ENCODE measurements at regions not wholly inside any gene's neighbourhood (a gene's known extent, or its start where the extent isn't known, plus 50 kb on each side); places are given as distances from the start of the nearest gene placed in this dataset.
A peak's percentile ranks its signal among the peaks of the same experiment; 100 is the strongest.

DNA sequence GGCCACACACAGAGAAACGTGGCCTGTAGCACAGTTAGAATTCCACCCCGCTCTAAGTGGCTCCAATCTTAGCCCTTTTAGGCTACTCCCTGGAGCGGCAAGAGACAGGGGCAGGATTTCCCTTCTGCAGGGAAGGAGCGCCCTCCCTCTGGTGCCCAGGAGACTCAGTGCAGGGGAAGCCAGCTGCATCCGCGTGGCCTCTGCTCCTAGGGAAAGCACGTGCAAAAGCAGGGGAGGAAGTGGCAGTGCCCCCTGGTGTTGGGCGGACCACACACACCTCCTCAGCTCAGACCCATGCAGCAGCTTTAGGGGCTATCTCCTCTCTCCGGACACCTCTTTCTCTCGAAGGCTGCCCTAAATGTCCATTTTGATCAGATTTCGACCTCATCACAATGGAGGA lies 50.0 kb downstream of the SPRING1 start:
- H3K4me1 ChIP-seq (ENCODE audit: insufficient read depth, low read length) = no peaks in the 10 kb centered on the region

DNA sequence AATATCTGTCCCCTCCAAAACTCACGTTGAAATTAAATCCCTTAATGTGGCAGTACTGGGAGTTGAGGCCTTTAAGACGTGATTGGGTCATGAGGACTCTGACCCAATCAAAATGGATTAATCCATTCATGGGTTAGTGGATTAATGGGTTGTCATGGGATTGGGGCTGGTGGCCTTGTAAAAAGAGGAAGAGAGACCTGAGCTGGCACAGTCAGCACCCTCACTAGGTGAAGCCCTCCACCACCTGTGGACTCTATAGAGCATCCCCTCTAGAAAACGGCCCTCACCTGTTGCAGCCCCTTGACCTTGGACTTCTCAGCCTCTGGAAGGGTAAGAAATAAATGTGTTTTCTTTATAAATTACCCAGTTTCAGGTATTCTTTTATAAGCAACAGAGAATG lies 53.0 kb downstream of the SPRING1 start:
- no peaks in the 10 kb centered on the region for H3K4me1 Mint-ChIP-seq
- Histone ChIP-seq H3K27ac (ENCODE audit: low read depth, low read length) (no peak overlapping the region), H3K36me3 (ENCODE audit: insufficient read depth, low read length) (no peaks in the 10 kb centered on the region), H3K9me3 (ENCODE audit: low read length) (no peaks in the 10 kb centered on the region), H3K27me3 (ENCODE audit: insufficient read depth, low read length, poor library complexity, severe bottlenecking) (no peaks in the 10 kb centered on the region), H3K4me3 (ENCODE audit: low read length) (no peak overlapping the region), H3K4me1 (ENCODE audit: insufficient read depth, low read length) (no peaks in the 10 kb centered on the region)
- peaks cover 0 to 8% of the 10 kb centered on the region in 2 donors for H3K27me3 Mint-ChIP-seq
- no peaks in the 10 kb centered on the region for H3K9me3 Mint-ChIP-seq
- no peak overlapping the region for H3K27ac Mint-ChIP-seq
- ChIA-PET POLR2A (no interaction called here), CTCF (no interaction called here)
- no peak overlapping the region for H3K4me3 Mint-ChIP-seq
- no peak for DNase-seq
- no peaks in the 10 kb centered on the region for H3K36me3 Mint-ChIP-seq

More for the DNA sequence above, 50.0 kb downstream of the SPRING1 start:
- H3K27me3 Mint-ChIP-seq = peaks cover 12 to 13% of the 10 kb centered on the region in 2 donors
- Histone ChIP-seq H3K27me3 (ENCODE audit: insufficient read depth, low read length, poor library complexity, severe bottlenecking) (no peaks in the 10 kb centered on the region), H3K27ac (ENCODE audit: low read depth, low read length) (no peak overlapping the region), H3K36me3 (ENCODE audit: insufficient read depth, low read length) (no peaks in the 10 kb centered on the region), H3K9me3 (ENCODE audit: low read length) (no peaks in the 10 kb centered on the region), H3K4me3 (ENCODE audit: low read length) (no peak overlapping the region)
- no peak overlapping the region for H3K27ac Mint-ChIP-seq
- H3K4me1 Mint-ChIP-seq = peaks cover 0 to 1% (median 0%) of the 10 kb centered on the region in 3 donors
- no peaks in the 10 kb centered on the region for H3K36me3 Mint-ChIP-seq
- no peaks in the 10 kb centered on the region for H3K9me3 Mint-ChIP-seq
- ChIA-PET CTCF (interaction anchor here (0.7 to 1.3 kb wide), 3 partner anchors 14 to 484 kb away, joined by 3 to 4 read pairs (median 4); no protein-coding TSS in a partner anchor), POLR2A (no interaction called here)
- no peak overlapping the region for H3K4me3 Mint-ChIP-seq
- no peak for DNase-seq

DNA sequence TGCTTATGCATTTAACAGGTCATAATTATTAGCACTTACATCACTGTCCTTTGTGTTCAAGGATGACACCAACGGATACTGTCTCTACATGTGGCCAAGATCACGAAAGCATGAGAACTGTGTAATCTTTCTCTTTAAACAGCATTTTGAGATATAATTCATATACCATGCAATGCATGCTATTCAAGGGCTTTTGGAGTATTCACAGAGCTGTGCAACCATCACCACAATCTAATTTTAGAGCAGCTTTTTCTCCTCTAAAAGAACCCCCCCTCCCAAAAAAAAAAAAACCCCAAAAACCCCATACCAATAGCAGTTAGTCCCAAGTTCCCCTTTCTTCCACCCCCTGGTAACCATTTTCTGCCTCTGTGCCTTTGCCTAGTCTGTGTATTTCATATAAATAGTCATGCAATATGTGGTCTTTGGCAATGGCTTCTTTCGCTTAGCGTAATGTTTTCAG lies 60.6 kb downstream of the SPRING1 start:
- Histone ChIP-seq H3K9me3 (ENCODE audit: low read length) (no peaks in the 10 kb centered on the region), H3K27ac (ENCODE audit: low read depth, low read length) (no peak overlapping the region), H3K36me3 (ENCODE audit: insufficient read depth, low read length) (no peaks in the 10 kb centered on the region), H3K27me3 (ENCODE audit: insufficient read depth, low read length, poor library complexity, severe bottlenecking) (no peaks in the 10 kb centered on the region), H3K4me3 (ENCODE audit: low read length) (no peak overlapping the region), H3K4me1 (ENCODE audit: insufficient read depth, low read length) (peaks cover 20% of the 10 kb centered on the region)
- Mint-ChIP-seq H3K36me3 (no peaks in the 10 kb centered on the region), H3K27me3 (peaks cover 0 to 6% of the 10 kb centered on the region in 2 donors), H3K4me3 (no peak overlapping the region), H3K4me1 (peaks cover 16 to 35% (median 30%) of the 10 kb centered on the region in 3 donors), H3K9me3 (no peaks in the 10 kb centered on the region), H3K27ac (no peak overlapping the region)
- ChIA-PET POLR2A (no interaction called here), CTCF (no interaction called here)
- no peak for DNase-seq

DNA sequence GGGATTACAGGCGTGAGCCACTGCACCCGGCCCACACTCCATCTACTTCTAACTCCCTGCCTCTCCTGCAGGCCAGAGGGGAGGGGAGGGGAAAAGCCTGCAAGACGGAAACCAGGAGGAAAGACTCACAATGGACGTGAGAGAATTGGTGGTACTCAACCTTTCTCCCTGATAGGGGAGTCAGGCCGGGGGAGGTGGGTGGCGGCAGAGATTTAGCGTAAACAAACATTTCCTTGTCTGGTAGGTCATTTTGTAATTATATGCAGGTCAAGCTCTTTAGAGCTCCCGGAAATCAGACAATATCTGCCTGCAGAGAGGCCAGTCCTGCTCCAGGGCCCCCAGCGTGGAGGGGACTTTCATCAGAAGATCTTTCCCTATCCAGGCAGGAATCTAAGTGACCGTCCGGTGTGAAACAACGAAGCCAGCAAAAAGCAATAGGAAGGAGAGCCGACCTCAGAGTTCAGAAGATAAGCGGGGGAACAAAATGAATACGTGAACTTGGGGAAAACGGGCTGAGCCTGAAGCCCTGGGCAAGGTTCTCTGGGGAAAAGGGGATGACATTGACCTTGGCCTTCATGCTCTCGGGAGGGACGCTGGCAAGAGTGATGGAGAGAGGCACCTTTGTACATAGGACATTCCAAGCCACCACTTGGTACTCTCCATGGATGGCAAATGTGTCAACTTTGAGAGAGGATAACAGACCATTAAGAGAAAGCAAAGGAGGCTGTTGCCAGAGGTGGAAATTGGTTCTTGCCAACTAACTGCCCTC lies 62.3 kb downstream of the SPRING1 start:
- ChIA-PET CTCF (interaction anchor here (1.1 kb wide), 1 partner anchor 33 kb away, joined by 3 read pairs; no protein-coding TSS in a partner anchor), POLR2A (no interaction called here)
- Mint-ChIP-seq H3K4me3 (no peak overlapping the region), H3K9me3 (no peaks in the 10 kb centered on the region), H3K36me3 (no peaks in the 10 kb centered on the region), H3K27ac (peak overlapping the region in 1 of 8 donors; percentile 90), H3K27me3 (peaks cover 0 to 9% of the 10 kb centered on the region in 2 donors), H3K4me1 (peaks cover 18 to 40% (median 35%) of the 10 kb centered on the region in 3 donors)
- Histone ChIP-seq H3K27ac (ENCODE audit: low read depth, low read length) (no peak overlapping the region), H3K9me3 (ENCODE audit: low read length) (no peaks in the 10 kb centered on the region), H3K36me3 (ENCODE audit: insufficient read depth, low read length) (no peaks in the 10 kb centered on the region), H3K4me3 (ENCODE audit: low read length) (no peak overlapping the region), H3K27me3 (ENCODE audit: insufficient read depth, low read length, poor library complexity, severe bottlenecking) (no peaks in the 10 kb centered on the region), H3K4me1 (ENCODE audit: insufficient read depth, low read length) (peaks cover 26% of the 10 kb centered on the region)
- no peak for DNase-seq

DNA sequence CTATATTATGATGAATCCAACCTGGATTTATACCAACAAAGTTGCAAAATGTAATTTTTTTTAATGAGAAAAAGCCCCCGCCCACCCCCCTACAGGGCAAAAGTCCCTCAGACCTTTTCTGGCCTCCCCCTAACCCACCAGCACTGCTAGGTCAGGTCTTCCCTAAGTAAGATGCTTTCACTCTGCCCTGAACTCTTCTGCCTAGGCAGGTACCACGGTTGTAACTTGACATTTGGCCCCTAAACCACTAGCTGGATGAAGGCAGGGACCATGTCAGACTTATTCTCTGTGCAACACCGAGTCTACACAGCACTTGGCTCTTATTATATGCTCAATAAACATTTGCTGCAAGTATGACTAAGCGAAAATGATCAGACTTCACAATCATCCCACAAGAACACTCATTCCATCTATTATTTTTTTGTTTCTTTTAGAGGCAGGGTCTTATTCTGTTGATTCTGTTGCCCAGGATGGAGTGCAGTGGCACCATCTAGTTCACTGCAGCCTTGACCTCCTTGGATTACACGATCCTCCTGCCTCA lies 63.2 kb downstream of the SPRING1 start:
- Histone ChIP-seq H3K27ac (ENCODE audit: low read depth, low read length) (no peak overlapping the region), H3K27me3 (ENCODE audit: insufficient read depth, low read length, poor library complexity, severe bottlenecking) (no peaks in the 10 kb centered on the region), H3K4me1 (ENCODE audit: insufficient read depth, low read length) (peaks cover 26% of the 10 kb centered on the region), H3K4me3 (ENCODE audit: low read length) (no peak overlapping the region), H3K36me3 (ENCODE audit: insufficient read depth, low read length) (no peaks in the 10 kb centered on the region), H3K9me3 (ENCODE audit: low read length) (no peaks in the 10 kb centered on the region)
- H3K9me3 Mint-ChIP-seq = no peaks in the 10 kb centered on the region
- H3K4me3 Mint-ChIP-seq = peak overlapping the region in 1 of 7 donors; percentile 67
- ChIA-PET POLR2A (no interaction called here), CTCF (interaction anchor here (1.1 kb wide), 1 partner anchor 34 kb away, joined by 3 read pairs; no protein-coding TSS in a partner anchor)
- peaks cover 0 to 7% of the 10 kb centered on the region in 2 donors for H3K27me3 Mint-ChIP-seq
- H3K4me1 Mint-ChIP-seq = peaks cover 18 to 40% (median 35%) of the 10 kb centered on the region in 3 donors
- DNase-seq = no peak
- H3K27ac Mint-ChIP-seq = peak overlapping the region in 1 of 8 donors; percentile 90
- no peaks in the 10 kb centered on the region for H3K36me3 Mint-ChIP-seq

DNA sequence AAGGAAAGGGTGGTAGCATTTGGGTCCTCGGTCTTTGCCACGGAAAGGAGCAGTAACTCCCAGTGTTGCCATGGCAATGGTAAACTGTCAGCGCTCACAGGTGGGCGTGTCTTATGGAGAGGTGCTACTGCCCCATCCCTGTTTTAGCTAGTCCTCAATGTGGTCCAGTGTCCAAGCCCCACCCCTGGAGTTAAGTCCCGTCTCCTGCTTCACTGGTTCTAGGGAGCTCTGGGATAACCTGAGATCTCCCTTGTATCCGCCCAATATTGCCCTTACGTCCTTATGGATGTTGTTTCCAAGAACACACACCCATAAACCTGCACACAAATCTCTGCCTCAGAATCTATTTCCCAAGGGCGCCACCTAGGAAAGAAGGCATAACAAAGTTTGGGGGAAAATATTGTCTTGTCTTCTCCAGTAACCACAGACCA lies 64.2 kb downstream of the SPRING1 start:
- Histone ChIP-seq H3K4me1 (ENCODE audit: insufficient read depth, low read length) (peaks cover 26% of the 10 kb centered on the region), H3K4me3 (ENCODE audit: low read length) (no peak overlapping the region), H3K9me3 (ENCODE audit: low read length) (no peaks in the 10 kb centered on the region), H3K36me3 (ENCODE audit: insufficient read depth, low read length) (no peaks in the 10 kb centered on the region), H3K27ac (ENCODE audit: low read depth, low read length) (no peak overlapping the region), H3K27me3 (ENCODE audit: insufficient read depth, low read length, poor library complexity, severe bottlenecking) (no peaks in the 10 kb centered on the region)
- peak overlapping the region in 4 of 8 donors; percentile 44 to 83 (median 62) for H3K27ac Mint-ChIP-seq
- H3K9me3 Mint-ChIP-seq = no peaks in the 10 kb centered on the region
- H3K36me3 Mint-ChIP-seq = no peaks in the 10 kb centered on the region
- ChIA-PET CTCF (interaction anchor here (0.7 to 1.4 kb wide), 3 partner anchors 14 to 691 kb away, joined by 3 to 4 read pairs (median 4); partner anchors contain the start of gene MAP1LC3B2), POLR2A (no interaction called here)
- peak overlapping the region in 4 of 7 donors; percentile 3 to 84 (median 77) for H3K4me3 Mint-ChIP-seq
- no peak for DNase-seq
- peaks cover 0 to 5% of the 10 kb centered on the region in 2 donors for H3K27me3 Mint-ChIP-seq
- peaks cover 18 to 40% (median 35%) of the 10 kb centered on the region in 3 donors for H3K4me1 Mint-ChIP-seq

DNA sequence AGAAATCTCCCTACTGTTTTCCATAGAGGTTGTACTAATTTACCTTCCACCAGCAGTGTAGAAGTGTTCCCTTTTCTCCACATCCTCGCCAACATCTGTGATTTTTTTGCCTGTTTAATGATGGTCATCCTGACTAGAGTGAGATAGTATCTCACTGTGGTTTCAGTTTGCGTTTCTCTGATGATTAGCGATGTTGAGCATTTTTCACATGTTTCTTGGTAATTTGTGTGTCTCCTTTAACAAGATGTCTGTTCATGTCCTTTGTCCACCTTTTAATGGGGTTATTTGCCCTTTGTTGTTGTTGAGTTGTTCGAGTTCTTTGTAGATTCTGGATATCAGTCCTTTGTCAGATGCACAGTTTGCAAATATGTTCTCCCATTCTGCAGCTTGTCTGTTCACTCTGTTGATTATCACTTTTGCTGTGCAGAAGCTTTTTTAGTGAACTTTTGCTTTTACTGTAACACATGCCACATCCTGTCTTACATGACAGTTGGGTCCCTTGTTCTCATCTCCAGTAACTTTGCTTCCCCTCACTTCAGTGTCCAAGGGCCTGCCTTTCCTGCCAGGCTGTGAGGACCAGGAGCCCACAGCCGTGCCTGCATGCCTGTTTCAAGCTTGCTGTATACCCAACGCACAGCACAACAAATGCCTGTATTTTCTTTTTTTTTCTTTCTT lies 64.9 kb downstream of the SPRING1 start:
- Histone ChIP-seq H3K4me3 (ENCODE audit: low read length) (peak overlapping the region; percentile 27), H3K27me3 (ENCODE audit: insufficient read depth, low read length, poor library complexity, severe bottlenecking) (no peaks in the 10 kb centered on the region), H3K4me1 (ENCODE audit: insufficient read depth, low read length) (peaks cover 26% of the 10 kb centered on the region), H3K9me3 (ENCODE audit: low read length) (no peaks in the 10 kb centered on the region), H3K27ac (ENCODE audit: low read depth, low read length) (no peak overlapping the region), H3K36me3 (ENCODE audit: insufficient read depth, low read length) (no peaks in the 10 kb centered on the region)
- Mint-ChIP-seq H3K27me3 (peaks cover 0 to 4% of the 10 kb centered on the region in 2 donors), H3K36me3 (no peaks in the 10 kb centered on the region), H3K4me1 (peaks cover 18 to 40% (median 35%) of the 10 kb centered on the region in 3 donors), H3K27ac (peak overlapping the region in 6 of 8 donors; percentile 65 to 88 (median 78)), H3K9me3 (no peaks in the 10 kb centered on the region), H3K4me3 (peak overlapping the region; percentile 23 to 84 (median 76))
- POLR2A ChIA-PET = no interaction called here
- DNase-seq = peak in 1 of 5 donors; percentile 6
- CTCF ChIA-PET = interaction anchor here (0.7 to 1.4 kb wide), 2 partner anchors 113 to 690 kb away, joined by 3 to 4 read pairs; partner anchors contain the start of gene MAP1LC3B2
